ENCODE measurements at regions not wholly inside any gene's neighbourhood (a gene's known extent, or its start where the extent isn't known, plus 50 kb on each side); places are given as distances from the start of the nearest gene placed in this dataset.

GRCh38 chr15:97750060-97750459 lies 210.4 kb upstream of the ARRDC4 start:
- TF ChIP-seq, protein P1, sequence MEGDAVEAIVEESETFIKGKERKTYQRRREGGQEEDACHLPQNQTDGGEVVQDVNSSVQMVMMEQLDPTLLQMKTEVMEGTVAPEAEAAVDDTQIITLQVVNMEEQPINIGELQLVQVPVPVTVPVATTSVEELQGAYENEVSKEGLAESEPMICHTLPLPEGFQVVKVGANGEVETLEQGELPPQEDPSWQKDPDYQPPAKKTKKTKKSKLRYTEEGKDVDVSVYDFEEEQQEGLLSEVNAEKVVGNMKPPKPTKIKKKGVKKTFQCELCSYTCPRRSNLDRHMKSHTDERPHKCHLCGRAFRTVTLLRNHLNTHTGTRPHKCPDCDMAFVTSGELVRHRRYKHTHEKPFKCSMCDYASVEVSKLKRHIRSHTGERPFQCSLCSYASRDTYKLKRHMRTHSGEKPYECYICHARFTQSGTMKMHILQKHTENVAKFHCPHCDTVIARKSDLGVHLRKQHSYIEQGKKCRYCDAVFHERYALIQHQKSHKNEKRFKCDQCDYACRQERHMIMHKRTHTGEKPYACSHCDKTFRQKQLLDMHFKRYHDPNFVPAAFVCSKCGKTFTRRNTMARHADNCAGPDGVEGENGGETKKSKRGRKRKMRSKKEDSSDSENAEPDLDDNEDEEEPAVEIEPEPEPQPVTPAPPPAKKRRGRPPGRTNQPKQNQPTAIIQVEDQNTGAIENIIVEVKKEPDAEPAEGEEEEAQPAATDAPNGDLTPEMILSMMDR (IDR thresholded peaks at IDR 0.05): no peak
- no peak for TF ChIP-seq POLR2AphosphoS5 (IDR thresholded peaks at IDR 0.05)
